ENCODE measurements at regions not wholly inside any gene's neighbourhood (a gene's known extent, or its start where the extent isn't known, plus 50 kb on each side); places are given as distances from the start of the nearest gene placed in this dataset.

DNA sequence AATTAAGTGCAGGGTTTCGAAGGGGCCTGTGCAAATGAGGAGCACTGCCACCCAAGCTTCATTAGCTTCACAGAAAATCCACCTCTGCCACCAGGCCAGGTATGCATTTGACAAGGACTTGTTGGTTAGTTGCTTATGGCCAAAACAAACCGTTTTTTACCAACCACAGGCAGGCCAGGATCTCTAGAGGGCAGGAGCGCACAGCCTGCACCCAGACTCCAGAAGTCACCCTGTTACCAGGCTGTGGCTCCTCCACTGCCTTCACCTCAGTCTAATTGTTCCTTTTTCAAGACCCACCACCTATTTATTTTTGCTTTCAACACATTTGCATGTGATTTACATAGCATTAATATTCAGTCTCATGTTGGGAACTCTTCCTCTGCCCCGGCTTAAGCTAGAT, 78.3 kb upstream of the HSPA9 start:
- Histone ChIP-seq H3K4me3 (ENCODE audit: low read depth, low read length) (no peak overlapping the region), H3K36me3 (ENCODE audit: control insufficient read depth, insufficient read depth, low read length) (no peaks in the 10 kb centered on the region), H3K27me3 (ENCODE audit: control insufficient read depth, insufficient read depth, low read length) (no peaks in the 10 kb centered on the region)
- TF ChIP-seq, protein P1, sequence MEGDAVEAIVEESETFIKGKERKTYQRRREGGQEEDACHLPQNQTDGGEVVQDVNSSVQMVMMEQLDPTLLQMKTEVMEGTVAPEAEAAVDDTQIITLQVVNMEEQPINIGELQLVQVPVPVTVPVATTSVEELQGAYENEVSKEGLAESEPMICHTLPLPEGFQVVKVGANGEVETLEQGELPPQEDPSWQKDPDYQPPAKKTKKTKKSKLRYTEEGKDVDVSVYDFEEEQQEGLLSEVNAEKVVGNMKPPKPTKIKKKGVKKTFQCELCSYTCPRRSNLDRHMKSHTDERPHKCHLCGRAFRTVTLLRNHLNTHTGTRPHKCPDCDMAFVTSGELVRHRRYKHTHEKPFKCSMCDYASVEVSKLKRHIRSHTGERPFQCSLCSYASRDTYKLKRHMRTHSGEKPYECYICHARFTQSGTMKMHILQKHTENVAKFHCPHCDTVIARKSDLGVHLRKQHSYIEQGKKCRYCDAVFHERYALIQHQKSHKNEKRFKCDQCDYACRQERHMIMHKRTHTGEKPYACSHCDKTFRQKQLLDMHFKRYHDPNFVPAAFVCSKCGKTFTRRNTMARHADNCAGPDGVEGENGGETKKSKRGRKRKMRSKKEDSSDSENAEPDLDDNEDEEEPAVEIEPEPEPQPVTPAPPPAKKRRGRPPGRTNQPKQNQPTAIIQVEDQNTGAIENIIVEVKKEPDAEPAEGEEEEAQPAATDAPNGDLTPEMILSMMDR (IDR thresholded peaks at IDR 0.05; ENCODE audit: insufficient read depth, low read length, severe bottlenecking): peak; percentile 62
- FAIRE-seq: no peak
- peak; percentile 47 for DNase-seq (ENCODE audit: low read depth)

DNA sequence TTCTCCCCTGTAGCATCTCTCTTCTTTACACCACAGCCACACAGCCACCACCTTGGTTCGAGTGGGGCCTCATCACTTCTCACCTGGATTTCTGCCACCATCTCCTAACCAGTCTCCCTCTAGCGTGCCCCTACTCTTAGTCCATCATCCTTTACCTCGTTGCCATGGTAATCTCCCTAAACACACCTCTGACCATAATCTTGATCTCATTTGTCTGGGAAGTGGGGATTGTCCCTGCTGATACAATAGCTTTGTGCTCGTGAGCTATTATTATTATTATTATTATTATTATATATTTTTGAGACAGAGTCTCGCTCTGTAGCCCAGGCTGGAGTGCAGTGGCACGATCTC, 76.5 kb upstream of the HSPA9 start:
- no peaks in the 10 kb centered on the region for H3K27me3 ChIP-seq (ENCODE audit: control insufficient read depth, insufficient read depth, low read length)
- FAIRE-seq: no peak
- DNase-seq (ENCODE audit: low read depth): no peak
- no peaks in the 10 kb centered on the region for H3K36me3 ChIP-seq (ENCODE audit: control insufficient read depth, insufficient read depth, low read length)
- TF ChIP-seq, protein P1 (IDR thresholded peaks at IDR 0.05; ENCODE audit: insufficient read depth, low read length, severe bottlenecking): no peak
- no peak overlapping the region for H3K4me3 ChIP-seq (ENCODE audit: low read depth, low read length)

DNA sequence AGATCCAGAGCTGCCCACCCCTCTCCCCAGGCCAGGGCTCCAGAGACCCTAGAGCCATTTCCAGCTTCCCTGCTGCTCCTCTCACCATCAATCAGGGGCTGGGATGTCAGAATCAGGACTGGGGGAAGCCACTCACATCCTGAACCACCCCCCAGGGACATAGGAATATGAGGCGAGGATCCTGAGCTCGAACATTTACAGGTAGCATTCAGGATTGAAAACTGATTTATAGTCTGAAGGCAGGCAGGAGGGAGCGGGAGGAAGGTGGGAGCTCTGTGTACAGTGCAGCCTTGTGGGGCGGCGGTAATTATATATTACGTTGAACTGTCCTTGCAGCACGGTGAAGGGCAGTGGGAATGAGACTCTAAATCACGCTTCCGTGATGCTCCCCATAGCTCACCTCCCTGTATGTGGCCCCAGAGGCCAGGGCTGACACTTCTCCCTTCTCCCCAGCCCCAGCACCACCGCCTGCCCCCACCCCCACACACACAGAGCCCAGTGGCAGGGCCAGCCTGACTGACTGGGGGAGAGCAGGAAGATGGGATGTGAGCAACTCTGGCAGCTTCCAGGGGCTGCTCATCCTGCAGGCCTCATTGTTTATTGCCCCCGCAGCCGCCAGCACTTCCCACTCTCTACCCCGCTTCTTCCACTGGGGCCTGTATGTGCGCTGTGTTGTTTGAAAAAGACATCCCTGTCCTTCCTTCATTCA, 76.0 kb upstream of the HSPA9 start:
- DNase-seq (ENCODE audit: low read depth) (no peak), FAIRE-seq (no peak)
- TF ChIP-seq, protein P1 (IDR thresholded peaks at IDR 0.05; ENCODE audit: insufficient read depth, low read length, severe bottlenecking): no peak
- no peak overlapping the region for H3K4me3 ChIP-seq (ENCODE audit: low read depth, low read length)
- no peaks in the 10 kb centered on the region for H3K27me3 ChIP-seq (ENCODE audit: control insufficient read depth, insufficient read depth, low read length)
- H3K36me3 ChIP-seq (ENCODE audit: control insufficient read depth, insufficient read depth, low read length): no peaks in the 10 kb centered on the region

DNA sequence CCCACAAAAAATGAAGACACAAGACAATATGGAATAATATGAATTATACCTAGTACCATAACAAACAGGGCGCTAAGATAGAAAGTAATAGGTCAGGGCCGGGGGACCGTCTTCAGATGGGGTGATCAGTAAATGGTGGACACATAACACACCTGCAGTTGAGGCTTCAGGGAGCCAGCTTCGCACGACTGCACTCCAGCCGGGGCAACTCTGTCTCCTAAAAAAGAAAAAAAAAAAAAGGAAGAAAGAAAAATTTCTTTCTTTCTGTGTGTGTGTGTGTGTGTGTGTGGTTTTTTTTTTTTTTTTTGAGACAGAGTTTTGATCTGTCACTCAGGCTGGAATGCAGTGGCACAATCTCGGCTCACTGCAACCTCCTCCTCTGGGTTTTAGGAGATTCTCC, 75.0 kb upstream of the HSPA9 start:
- Histone ChIP-seq H3K27me3 (ENCODE audit: control insufficient read depth, insufficient read depth, low read length) (no peaks in the 10 kb centered on the region), H3K4me3 (ENCODE audit: low read depth, low read length) (no peak overlapping the region), H3K36me3 (ENCODE audit: control insufficient read depth, insufficient read depth, low read length) (no peaks in the 10 kb centered on the region)
- no peak for DNase-seq (ENCODE audit: low read depth)
- no peak for FAIRE-seq
- TF ChIP-seq, protein P1 (IDR thresholded peaks at IDR 0.05; ENCODE audit: insufficient read depth, low read length, severe bottlenecking): no peak

DNA sequence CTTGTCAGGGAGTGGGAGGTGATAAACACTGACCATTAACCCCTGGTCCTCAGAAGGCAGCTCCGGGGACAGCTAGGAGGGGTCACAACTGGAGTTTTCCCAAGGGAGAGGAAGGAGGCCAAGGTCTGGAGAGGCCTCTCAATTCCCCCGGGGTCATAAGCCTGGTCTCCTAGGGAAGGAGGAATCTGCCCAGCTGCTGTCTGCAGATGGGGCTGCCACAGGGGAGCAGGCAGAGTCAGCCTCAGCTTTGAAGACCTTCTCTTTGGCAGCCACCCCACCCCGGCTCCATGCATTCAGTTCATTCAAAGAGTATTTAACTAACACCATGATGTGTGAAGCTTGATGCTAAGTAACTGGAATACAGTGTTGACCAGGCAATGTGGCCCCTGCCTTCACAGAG, 74.6 kb upstream of the HSPA9 start:
- Histone ChIP-seq H3K27me3 (ENCODE audit: control insufficient read depth, insufficient read depth, low read length) (no peaks in the 10 kb centered on the region), H3K36me3 (ENCODE audit: control insufficient read depth, insufficient read depth, low read length) (no peaks in the 10 kb centered on the region), H3K4me3 (ENCODE audit: low read depth, low read length) (no peak overlapping the region)
- FAIRE-seq (no peak), DNase-seq (ENCODE audit: low read depth) (no peak)
- TF ChIP-seq, protein P1 (IDR thresholded peaks at IDR 0.05; ENCODE audit: insufficient read depth, low read length, severe bottlenecking): no peak

DNA sequence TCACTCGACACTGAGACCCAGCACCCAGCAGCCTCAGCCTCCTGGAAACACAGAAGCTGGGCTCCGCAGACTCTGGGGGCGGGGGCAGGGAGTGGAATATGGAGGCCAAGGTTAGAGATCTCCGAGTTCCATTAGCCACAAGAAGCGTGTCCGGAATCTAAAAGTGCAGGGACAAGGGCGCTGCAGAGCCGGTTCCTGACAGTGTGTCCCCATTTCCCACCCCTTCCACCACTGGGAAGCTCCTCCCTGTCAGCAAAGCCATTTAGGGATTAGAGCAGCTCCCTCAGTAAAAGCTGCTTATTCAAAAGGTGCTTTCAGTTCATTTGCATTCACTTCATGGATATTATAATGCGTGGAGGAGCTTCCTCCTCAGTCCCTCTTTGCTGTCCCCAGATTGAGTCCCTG, 74.1 kb upstream of the HSPA9 start:
- Histone ChIP-seq H3K4me3 (ENCODE audit: low read depth, low read length) (no peak overlapping the region), H3K36me3 (ENCODE audit: control insufficient read depth, insufficient read depth, low read length) (no peaks in the 10 kb centered on the region), H3K27me3 (ENCODE audit: control insufficient read depth, insufficient read depth, low read length) (no peaks in the 10 kb centered on the region)
- FAIRE-seq (no peak), DNase-seq (ENCODE audit: low read depth) (no peak)
- TF ChIP-seq, protein P1 (IDR thresholded peaks at IDR 0.05; ENCODE audit: insufficient read depth, low read length, severe bottlenecking): no peak
